ENCODE measurements at regions not wholly inside any gene's neighbourhood (a gene's known extent, or its start where the extent isn't known, plus 50 kb on each side); places are given as distances from the start of the nearest gene placed in this dataset.
"Not testable (repeated sequence)": the region's sequence is repeated elsewhere in the genome, so short reads cannot be mapped to it uniquely, and the experiment has no call there.

- Mint-ChIP-seq H3K27me3 (ENCODE audit: low read depth) (no peaks in the 10 kb centered on the region), H3K27ac (ENCODE audit: unreplicated experiment) (no peak overlapping the region), H3K9me3 (peaks cover 2% of the 10 kb centered on the region), H3K36me3 (ENCODE audit: low read depth) (no peaks in the 10 kb centered on the region), H3K4me1 (no peaks in the 10 kb centered on the region), H3K4me3 (no peak overlapping the region)
- DNase-seq (ENCODE audit: low read depth, low spot score) = no peak
- no peak for TF ChIP-seq CTCF (conservative IDR thresholded peaks at IDR 0.05)
Observed at GRCh38 chr2:228771774-228772173, 499.3 kb downstream of the PID1 start.

DNA sequence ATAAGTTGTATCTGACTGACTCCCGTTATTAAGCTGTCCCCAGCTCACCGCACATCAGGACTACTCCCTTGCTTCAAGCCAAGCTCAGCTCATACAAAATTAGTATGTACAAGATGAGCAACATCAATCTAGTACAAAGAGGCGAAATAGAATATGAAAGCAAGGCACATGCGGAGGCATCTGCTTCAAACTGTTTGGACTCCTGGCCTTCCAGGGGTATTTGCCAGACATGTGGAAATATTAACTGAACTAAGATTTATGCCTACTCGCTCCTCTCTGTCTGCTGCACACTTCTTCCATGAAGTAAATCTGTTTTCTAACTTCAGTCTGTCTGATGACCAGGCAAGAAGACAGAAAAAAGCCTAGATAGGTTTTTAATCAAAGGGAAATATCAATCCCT, 499.8 kb downstream of the PID1 start:
- no peaks in the 10 kb centered on the region for H3K27me3 Mint-ChIP-seq (ENCODE audit: low read depth)
- no peak for DNase-seq (ENCODE audit: low read depth, low spot score)

DNA sequence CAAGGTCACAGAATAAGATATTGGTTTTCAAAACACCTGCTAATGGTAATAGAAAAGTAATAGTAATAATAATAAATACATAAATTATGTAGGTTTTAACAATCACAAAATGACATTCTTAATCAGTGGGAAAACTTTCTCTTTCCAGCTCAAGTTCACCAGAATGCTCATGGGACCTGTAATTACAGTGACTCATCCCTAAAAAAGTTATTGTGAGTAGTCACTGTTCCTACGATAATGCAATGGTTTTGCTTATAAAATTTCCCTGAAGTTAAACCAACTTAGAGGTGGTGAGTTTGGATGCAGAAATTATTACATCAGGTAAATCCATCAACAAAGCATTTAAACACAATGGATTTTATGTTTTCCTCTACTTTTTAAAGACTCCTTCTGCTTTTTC, 502.3 kb downstream of the PID1 start:
- H3K4me3 Mint-ChIP-seq = no peak overlapping the region
- peaks cover 2% of the 10 kb centered on the region for H3K9me3 Mint-ChIP-seq
- H3K36me3 Mint-ChIP-seq (ENCODE audit: low read depth) = no peaks in the 10 kb centered on the region
- no peak for TF ChIP-seq CTCF (conservative IDR thresholded peaks at IDR 0.05)
- no peaks in the 10 kb centered on the region for H3K4me1 Mint-ChIP-seq
- no peak overlapping the region for H3K27ac Mint-ChIP-seq (ENCODE audit: unreplicated experiment)
- DNase-seq (ENCODE audit: low read depth, low spot score) = no peak
- peaks cover 2% of the 10 kb centered on the region for H3K27me3 Mint-ChIP-seq (ENCODE audit: low read depth)

More for the DNA sequence above, 499.8 kb downstream of the PID1 start:
- TF ChIP-seq CTCF (conservative IDR thresholded peaks at IDR 0.05) = no peak
- Mint-ChIP-seq H3K4me1 (no peaks in the 10 kb centered on the region), H3K36me3 (ENCODE audit: low read depth) (no peaks in the 10 kb centered on the region), H3K9me3 (peaks cover 2% of the 10 kb centered on the region), H3K27ac (ENCODE audit: unreplicated experiment) (no peak overlapping the region), H3K4me3 (no peak overlapping the region)

- H3K9me3 Mint-ChIP-seq; H3K4me1 Mint-ChIP-seq; H3K27me3 Mint-ChIP-seq (ENCODE audit: low read depth); H3K36me3 Mint-ChIP-seq (ENCODE audit: low read depth); DNase-seq (ENCODE audit: low read depth, low spot score); H3K27ac Mint-ChIP-seq (ENCODE audit: unreplicated experiment); H3K4me3 Mint-ChIP-seq: not testable (repeated sequence)
Observed at GRCh38 chr2:228768141-228768540, 502.9 kb downstream of the PID1 start.

GRCh38 chr2:228767196-228767595, 503.9 kb downstream of the PID1 start:
- H3K4me3 Mint-ChIP-seq = no peak overlapping the region

More at GRCh38 chr2:228767196-228767595, 503.9 kb downstream of the PID1 start:
- H3K4me1 Mint-ChIP-seq = no peaks in the 10 kb centered on the region
- no peaks in the 10 kb centered on the region for H3K36me3 Mint-ChIP-seq (ENCODE audit: low read depth)
- no peak for DNase-seq (ENCODE audit: low read depth, low spot score)
- H3K9me3 Mint-ChIP-seq = peaks cover 2% of the 10 kb centered on the region
- no peak for TF ChIP-seq CTCF (conservative IDR thresholded peaks at IDR 0.05)
- peaks cover 2% of the 10 kb centered on the region for H3K27me3 Mint-ChIP-seq (ENCODE audit: low read depth)
- H3K27ac Mint-ChIP-seq (ENCODE audit: unreplicated experiment) = no peak overlapping the region

All from neural crest cell (in vitro differentiated cells).